Nephron progenitor cell (in vitro differentiated cells): ENCODE measurements at regions not wholly inside any gene's neighbourhood (a gene's known extent, or its start where the extent isn't known, plus 50 kb on each side); places are given as distances from the start of the nearest gene placed in this dataset.

Experiments used
- DNase-seq: peaks from one replicate; pipeline ENCODE4 v3.0.0; 2021
- H3K27ac Mint-ChIP-seq: 2 replicates; pipeline ENCODE4 v1.8.0; 2021; ENCODE audit warnings: mild to moderate bottlenecking, moderate library complexity, mixed read lengths
- H3K27me3 Mint-ChIP-seq: 2 replicates; pipeline ENCODE4 v1.8.0; 2021; ENCODE audit warnings: mild to moderate bottlenecking, low read depth, mixed read lengths; ENCODE audit not compliant: poor library complexity
- H3K36me3 Mint-ChIP-seq: 2 replicates; pipeline ENCODE4 v1.8.0; 2021; ENCODE audit warnings: low read depth, mixed read lengths
- H3K4me1 Mint-ChIP-seq: 2 replicates; pipeline ENCODE4 v1.8.0; 2021; ENCODE audit warnings: mixed read lengths
- H3K4me3 Mint-ChIP-seq: 2 replicates; pipeline ENCODE4 v1.8.0; 2021; ENCODE audit warnings: mild to moderate bottlenecking, moderate library complexity, mixed read lengths
- H3K9me3 Mint-ChIP-seq: 2 replicates; pipeline ENCODE4 v1.8.0; 2021; ENCODE audit warnings: mild to moderate bottlenecking, moderate library complexity, mixed read lengths
- TF ChIP-seq, protein P1 (sequence below): fragments of 200-600 bp; sonication (generic); IDR thresholded peaks from 2 replicates; pipeline ENCODE4 v1.5.0; 2021; ENCODE audit warnings: antibody characterized with exemption

DNA sequence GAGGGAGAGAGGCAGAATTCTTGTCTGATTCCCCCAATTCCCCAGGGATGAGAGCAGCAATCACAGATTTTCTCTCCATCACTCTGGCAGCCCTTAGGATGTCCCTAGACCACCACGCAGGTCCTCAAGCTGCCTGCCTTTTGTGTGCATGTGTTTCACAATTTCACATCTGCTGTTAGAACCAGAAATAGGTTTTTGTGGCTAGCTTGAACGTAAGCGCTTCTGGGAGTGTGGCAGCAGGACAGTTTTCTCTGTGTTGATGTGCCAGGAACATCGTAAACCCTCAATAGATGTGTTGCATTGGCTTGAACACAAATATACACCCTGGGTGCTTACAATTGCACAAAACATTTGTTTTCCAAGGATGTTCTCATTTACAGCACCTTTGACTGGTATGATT is 78.8 kb upstream of the TMTC4 start:
- H3K4me3 Mint-ChIP-seq, result no peak overlapping the region
- H3K27ac Mint-ChIP-seq, result no peak overlapping the region
- no peaks in the 10 kb centered on the region for H3K36me3 Mint-ChIP-seq
- H3K4me1 Mint-ChIP-seq, result peaks cover 13% of the 10 kb centered on the region
- H3K9me3 Mint-ChIP-seq, result no peaks in the 10 kb centered on the region
- H3K27me3 Mint-ChIP-seq, result peaks cover 7% of the 10 kb centered on the region
- TF ChIP-seq, protein P1, sequence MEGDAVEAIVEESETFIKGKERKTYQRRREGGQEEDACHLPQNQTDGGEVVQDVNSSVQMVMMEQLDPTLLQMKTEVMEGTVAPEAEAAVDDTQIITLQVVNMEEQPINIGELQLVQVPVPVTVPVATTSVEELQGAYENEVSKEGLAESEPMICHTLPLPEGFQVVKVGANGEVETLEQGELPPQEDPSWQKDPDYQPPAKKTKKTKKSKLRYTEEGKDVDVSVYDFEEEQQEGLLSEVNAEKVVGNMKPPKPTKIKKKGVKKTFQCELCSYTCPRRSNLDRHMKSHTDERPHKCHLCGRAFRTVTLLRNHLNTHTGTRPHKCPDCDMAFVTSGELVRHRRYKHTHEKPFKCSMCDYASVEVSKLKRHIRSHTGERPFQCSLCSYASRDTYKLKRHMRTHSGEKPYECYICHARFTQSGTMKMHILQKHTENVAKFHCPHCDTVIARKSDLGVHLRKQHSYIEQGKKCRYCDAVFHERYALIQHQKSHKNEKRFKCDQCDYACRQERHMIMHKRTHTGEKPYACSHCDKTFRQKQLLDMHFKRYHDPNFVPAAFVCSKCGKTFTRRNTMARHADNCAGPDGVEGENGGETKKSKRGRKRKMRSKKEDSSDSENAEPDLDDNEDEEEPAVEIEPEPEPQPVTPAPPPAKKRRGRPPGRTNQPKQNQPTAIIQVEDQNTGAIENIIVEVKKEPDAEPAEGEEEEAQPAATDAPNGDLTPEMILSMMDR, result no peak
- no peak for DNase-seq

DNA sequence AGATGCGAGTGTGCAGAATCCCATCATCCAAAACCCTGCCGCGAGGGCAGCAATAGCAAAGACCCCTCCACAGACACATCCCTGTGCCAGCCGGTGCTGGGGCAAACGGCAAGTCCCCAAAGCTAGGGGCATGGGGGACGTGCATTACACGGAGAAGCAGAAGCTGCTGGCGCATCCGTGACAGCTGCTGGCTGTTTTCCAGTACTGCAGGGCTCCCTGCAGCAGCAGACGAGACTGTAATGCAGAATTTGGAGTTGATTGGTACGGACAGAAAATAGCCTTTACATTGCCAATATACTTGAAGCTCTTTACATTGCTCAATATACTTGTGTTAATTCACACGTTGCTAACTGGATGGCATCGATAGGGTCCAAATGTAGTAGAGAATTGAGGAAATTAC is 77.2 kb upstream of the TMTC4 start:
- DNase-seq, result no peak
- H3K4me1 Mint-ChIP-seq, result peaks cover 13% of the 10 kb centered on the region
- no peaks in the 10 kb centered on the region for H3K36me3 Mint-ChIP-seq
- TF ChIP-seq, protein P1, result no peak
- H3K27ac Mint-ChIP-seq, result no peak overlapping the region
- no peak overlapping the region for H3K4me3 Mint-ChIP-seq
- peaks cover 13% of the 10 kb centered on the region for H3K27me3 Mint-ChIP-seq
- no peaks in the 10 kb centered on the region for H3K9me3 Mint-ChIP-seq

DNA sequence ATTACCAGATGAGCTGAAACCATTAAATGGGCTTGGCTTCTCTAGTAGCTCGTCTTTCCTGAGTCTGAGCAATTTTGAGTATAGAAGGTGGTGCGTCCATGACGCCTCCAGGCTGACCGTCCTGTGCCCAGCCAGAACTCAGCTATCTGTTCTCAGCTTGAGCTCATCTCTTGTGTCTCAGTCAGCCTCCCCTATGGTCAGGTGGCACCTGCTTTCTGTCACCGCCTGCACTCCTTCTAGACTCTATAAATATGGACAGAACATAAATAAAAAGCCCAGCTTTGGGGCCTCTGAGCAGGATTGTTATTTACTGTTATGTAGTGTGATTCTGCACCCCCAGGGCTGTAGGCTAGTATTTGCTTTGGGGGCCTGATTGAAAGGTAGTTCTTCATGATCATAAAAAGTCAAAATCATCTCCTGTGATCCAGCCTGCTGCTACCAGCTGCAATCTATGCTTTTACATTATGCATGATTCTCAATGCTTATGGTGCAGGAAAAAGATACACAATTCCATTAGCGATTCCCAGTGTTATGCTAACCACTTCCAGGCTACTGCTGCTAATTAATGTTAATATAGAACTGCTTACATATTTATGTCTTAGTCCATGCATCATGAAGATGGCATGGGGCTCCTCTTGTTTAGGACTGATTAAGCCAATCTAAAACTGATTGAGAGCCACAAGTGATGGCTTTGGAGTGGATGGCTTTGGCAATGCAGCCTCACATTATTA is 72.5 kb upstream of the TMTC4 start:
- TF ChIP-seq, protein P1, result no peak
- Mint-ChIP-seq H3K36me3 (no peaks in the 10 kb centered on the region), H3K27ac (no peak overlapping the region), H3K4me3 (no peak overlapping the region), H3K27me3 (peaks cover 13% of the 10 kb centered on the region), H3K9me3 (peaks cover 10% of the 10 kb centered on the region), H3K4me1 (peaks cover 5% of the 10 kb centered on the region)
- DNase-seq, result no peak

DNA sequence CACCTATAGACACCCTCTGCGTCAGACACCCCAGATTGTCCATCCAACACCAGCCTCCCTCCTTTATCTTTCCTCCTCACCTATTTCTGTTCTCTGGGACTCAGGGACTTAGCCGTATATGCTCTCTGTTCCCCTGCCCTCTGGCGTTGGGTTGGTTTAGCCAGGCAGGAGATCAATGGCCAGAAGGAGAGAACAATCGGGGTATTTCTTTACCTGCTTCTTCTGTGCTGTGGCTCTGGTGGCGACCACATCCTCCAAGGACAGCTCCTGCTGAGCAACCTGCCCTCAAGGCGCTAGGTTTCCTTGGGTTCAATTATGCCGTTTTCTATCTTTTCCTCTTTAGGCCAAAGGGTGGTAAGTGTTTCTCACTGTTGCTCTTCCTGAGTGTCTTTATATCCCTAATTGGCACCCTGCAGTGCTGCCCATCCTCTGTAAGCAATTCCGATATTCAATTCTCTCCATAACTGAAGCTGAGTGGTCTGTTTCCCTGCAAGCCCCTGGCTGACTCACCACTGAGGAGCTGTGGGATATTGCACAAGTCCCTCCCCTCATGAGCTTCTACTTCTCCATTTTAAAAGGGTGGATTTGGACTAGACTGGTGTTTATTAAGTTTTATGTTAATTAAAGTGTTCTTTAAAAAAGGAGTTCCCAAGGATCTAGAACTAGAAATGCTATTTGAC is 63.7 kb upstream of the TMTC4 start:
- H3K27ac Mint-ChIP-seq, result no peak overlapping the region
- peaks cover 6% of the 10 kb centered on the region for H3K9me3 Mint-ChIP-seq
- TF ChIP-seq, protein P1, result no peak
- peaks cover 7% of the 10 kb centered on the region for H3K27me3 Mint-ChIP-seq
- DNase-seq, result no peak
- H3K4me1 Mint-ChIP-seq, result peaks cover 6% of the 10 kb centered on the region
- H3K4me3 Mint-ChIP-seq, result no peak overlapping the region
- H3K36me3 Mint-ChIP-seq, result no peaks in the 10 kb centered on the region

DNA sequence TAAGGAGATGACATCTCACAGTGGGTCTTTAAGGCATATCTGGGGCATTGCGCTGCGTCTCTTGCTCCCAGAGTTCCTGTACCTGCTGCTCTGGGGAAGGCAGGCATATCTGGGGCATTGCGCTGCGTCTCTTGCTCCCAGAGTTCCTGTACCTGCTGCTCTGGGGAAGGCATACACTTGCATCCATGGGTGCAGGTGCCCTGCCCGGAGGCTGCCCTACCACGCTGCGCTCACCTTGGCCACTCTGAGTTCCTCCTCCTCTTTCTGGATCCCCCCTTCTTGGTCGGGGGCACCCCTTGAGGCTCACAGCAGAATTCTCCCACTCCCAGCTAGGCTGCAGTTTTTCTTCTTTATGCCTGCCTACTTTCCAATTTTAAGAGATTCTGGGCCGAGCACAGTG is 60.9 kb upstream of the TMTC4 start:
- H3K36me3 Mint-ChIP-seq, result peaks cover 4% of the 10 kb centered on the region
- H3K4me1 Mint-ChIP-seq, result peaks cover 6% of the 10 kb centered on the region
- TF ChIP-seq, protein P1, result no peak
- H3K4me3 Mint-ChIP-seq, result no peak overlapping the region
- DNase-seq, result no peak
- no peak overlapping the region for H3K27ac Mint-ChIP-seq
- peaks cover 7% of the 10 kb centered on the region for H3K27me3 Mint-ChIP-seq
- peaks cover 17% of the 10 kb centered on the region for H3K9me3 Mint-ChIP-seq
